Peyer's patch (tissue), 4 donors: ENCODE measurements at regions not wholly inside any gene's neighbourhood (a gene's known extent, or its start where the extent isn't known, plus 50 kb on each side); places are given as distances from the start of the nearest gene placed in this dataset.

ENCODE experiments used
- DNase-seq, 3 donors: peaks; one replicate each; pipeline ENCODE4 v3.0.0-alpha.2; 2017 to 2019
- H3K27ac ChIP-seq, 4 donors: fragments of 200-600 bp; sonication (generic); one replicate each; pipeline ENCODE4 v1.5.1; 2016 to 2019
- H3K27me3 ChIP-seq, 2 donors: fragments of 200-600 bp; sonication (generic); one replicate each; pipeline ENCODE4 v1.5.1; 2019
- H3K36me3 ChIP-seq, 3 donors: fragments of 200-600 bp; sonication (generic); one replicate each; pipeline ENCODE4 v1.5.1; 2016 to 2019
- H3K4me1 ChIP-seq, 4 donors: fragments of 200-600 bp; sonication (generic); one replicate each; pipeline ENCODE4 v1.5.1; 2016 to 2019
- H3K4me3 ChIP-seq, 4 donors: fragments of 200-600 bp; sonication (generic); 1 replicate in 3 of 4; 2 replicates in 1 of 4; pipeline ENCODE4 v1.5.1; 2016 to 2019; ENCODE audit warnings: mild to moderate bottlenecking in 1 of 4
- H3K9me3 ChIP-seq, 4 donors: fragments of 200-600 bp; sonication (generic); one replicate each; pipeline ENCODE4 v1.5.1; 2016 to 2019; ENCODE audit warnings: mild to moderate bottlenecking in 1 of 4
- CTCF ChIP-seq, 6 experiments: fragments of 450-650 bp in 4 of 6; fragments of 200-600 bp in 2 of 6; sonication (generic) in 1 of 6; IDR thresholded peaks; one replicate each; pipeline ENCODE4 v1.5.1; 2017 to 2019; ENCODE audit warnings: antibody characterized with exemption in 6 of 6, mild to moderate bottlenecking in 3 of 6, moderate library complexity in 1 of 6
- POLR2A ChIP-seq, 2 donors: fragments of 450-650 bp; IDR thresholded peaks; one replicate each; pipeline ENCODE4 v1.5.1; 2017; ENCODE audit warnings: antibody characterized with exemption in 2 of 2, mild to moderate bottlenecking in 2 of 2, moderate library complexity in 2 of 2

GRCh38 chr15:61759639-61760038 is 300.6 kb downstream of the VPS13C start:
- no peaks in the 10 kb centered on the region for H3K9me3 ChIP-seq
- no peaks in the 10 kb centered on the region for H3K27me3 ChIP-seq
- no peak for DNase-seq
- no peaks in the 10 kb centered on the region for H3K36me3 ChIP-seq
- no peak for TF ChIP-seq POLR2A (IDR thresholded peaks at IDR 0.05)
- no peak for TF ChIP-seq CTCF (IDR thresholded peaks at IDR 0.05)
- H3K4me3 ChIP-seq = no peak overlapping the region
- no peak overlapping the region for H3K27ac ChIP-seq
- H3K4me1 ChIP-seq = no peaks in the 10 kb centered on the region

DNA sequence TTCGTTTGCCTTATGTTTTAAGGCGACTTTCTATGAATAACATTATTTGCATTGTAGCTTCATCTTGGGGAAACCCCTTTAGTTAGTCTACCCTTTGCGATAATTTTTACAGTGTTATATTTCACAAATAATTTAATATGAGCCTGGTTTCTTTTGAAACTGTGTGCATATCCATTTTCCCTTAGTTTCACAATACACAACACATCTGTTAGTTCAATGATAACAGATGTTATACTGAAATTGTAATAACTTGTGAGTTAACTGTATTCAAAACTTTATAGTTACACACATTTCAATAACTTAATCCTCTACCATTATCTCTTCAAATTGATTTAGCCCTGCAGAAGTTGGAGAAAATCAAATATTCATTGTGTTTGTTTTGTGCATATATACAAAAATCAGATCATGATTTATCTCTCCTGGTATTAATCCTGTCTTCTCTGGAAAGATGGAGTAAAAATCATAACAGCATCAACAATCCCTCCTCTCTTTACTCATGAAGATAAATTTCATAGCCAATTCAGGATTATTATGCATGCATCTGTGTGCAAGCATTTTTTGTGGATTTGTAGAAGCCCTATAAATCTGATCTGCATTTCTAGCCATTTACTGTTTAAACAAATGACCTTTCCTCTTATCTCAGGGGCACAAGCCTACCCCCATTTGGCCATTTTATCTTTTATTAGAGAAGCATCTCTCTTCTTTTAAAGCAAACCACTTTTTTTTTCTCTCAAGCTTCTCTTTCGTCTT is 304.0 kb downstream of the VPS13C start:
- TF ChIP-seq POLR2A (IDR thresholded peaks at IDR 0.05) = no peak
- TF ChIP-seq CTCF (IDR thresholded peaks at IDR 0.05) = no peak
- Histone ChIP-seq H3K4me3 (no peak overlapping the region), H3K9me3 (no peaks in the 10 kb centered on the region), H3K27me3 (no peaks in the 10 kb centered on the region), H3K36me3 (no peaks in the 10 kb centered on the region), H3K27ac (no peak overlapping the region), H3K4me1 (no peaks in the 10 kb centered on the region)
- DNase-seq = no peak

DNA sequence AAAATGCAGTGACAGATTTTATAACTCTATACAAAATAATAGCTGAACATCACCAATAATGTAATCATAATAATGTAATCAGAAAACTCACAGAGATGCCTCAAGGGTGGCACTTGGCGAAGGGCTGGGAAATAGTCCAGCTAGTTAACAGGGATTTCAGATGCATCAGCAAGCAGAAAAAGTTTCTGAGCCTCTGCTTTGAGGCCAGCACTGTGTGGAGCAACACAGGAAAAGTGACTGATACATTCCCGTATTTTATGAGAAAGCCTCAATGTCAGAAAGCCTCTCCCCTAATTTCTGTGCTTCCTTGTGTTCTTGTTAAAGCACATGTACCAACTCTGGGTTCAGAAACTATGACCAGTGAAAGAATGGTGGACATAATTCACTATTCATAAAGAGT is 304.8 kb downstream of the VPS13C start:
- no peak for DNase-seq
- Histone ChIP-seq H3K36me3 (no peaks in the 10 kb centered on the region), H3K4me1 (no peaks in the 10 kb centered on the region), H3K4me3 (no peak overlapping the region), H3K9me3 (no peaks in the 10 kb centered on the region), H3K27ac (no peak overlapping the region), H3K27me3 (no peaks in the 10 kb centered on the region)
- TF ChIP-seq POLR2A (IDR thresholded peaks at IDR 0.05) (no peak), CTCF (IDR thresholded peaks at IDR 0.05) (no peak)

DNA sequence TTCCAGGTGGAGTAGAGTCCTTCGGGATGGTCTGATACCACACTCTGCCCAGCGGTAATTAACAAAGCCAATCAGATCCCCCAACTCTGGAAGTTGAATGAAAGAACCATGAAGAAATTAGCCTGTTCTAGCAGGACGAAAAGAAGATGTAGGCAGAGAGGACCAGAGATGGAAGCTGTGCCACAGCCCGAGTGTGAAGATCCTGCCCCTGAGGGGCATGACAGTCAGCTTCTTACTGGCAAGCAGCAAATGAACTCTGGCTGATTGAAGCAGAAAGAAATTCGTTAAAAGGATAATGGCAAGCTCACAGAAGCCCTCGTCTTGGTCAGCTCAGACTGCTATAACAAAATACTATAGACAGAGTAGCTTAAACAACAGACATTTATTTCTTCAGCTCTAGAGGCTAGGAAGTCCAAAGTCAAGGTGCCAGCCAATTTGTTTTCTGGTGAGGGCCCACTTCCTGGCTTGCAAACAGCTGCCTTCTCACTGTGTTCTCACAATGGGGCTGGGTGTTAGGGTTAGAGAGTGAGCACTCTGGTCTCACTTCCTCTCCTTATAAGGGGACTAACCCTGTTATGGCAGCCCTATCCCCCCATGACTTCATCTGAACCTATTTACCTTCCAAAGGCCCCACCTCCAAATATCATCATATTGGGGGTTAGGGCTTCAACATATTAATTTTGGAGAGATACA is 307.1 kb downstream of the VPS13C start:
- TF ChIP-seq POLR2A (IDR thresholded peaks at IDR 0.05) = no peak
- no peak for TF ChIP-seq CTCF (IDR thresholded peaks at IDR 0.05)
- H3K9me3 ChIP-seq = no peaks in the 10 kb centered on the region
- H3K27ac ChIP-seq = no peak overlapping the region
- H3K27me3 ChIP-seq = no peaks in the 10 kb centered on the region
- DNase-seq = no peak
- no peak overlapping the region for H3K4me3 ChIP-seq
- no peaks in the 10 kb centered on the region for H3K36me3 ChIP-seq
- no peaks in the 10 kb centered on the region for H3K4me1 ChIP-seq

- Histone ChIP-seq H3K9me3 (no peaks in the 10 kb centered on the region), H3K4me3 (no peak overlapping the region), H3K27me3 (no peaks in the 10 kb centered on the region), H3K4me1 (no peaks in the 10 kb centered on the region), H3K27ac (no peak overlapping the region), H3K36me3 (no peaks in the 10 kb centered on the region)
- TF ChIP-seq CTCF (IDR thresholded peaks at IDR 0.05) = no peak
- TF ChIP-seq POLR2A (IDR thresholded peaks at IDR 0.05) = no peak
- DNase-seq = no peak
Measured at GRCh38 chr15:61752001-61752400, 308.2 kb downstream of the VPS13C start.
